ENCODE measurements at regions not wholly inside any gene's neighbourhood (a gene's known extent, or its start where the extent isn't known, plus 50 kb on each side); places are given as distances from the start of the nearest gene placed in this dataset.
"Not testable (repeated sequence)": the region's sequence is repeated elsewhere in the genome, so short reads cannot be mapped to it uniquely, and the experiment has no call there.

DNA sequence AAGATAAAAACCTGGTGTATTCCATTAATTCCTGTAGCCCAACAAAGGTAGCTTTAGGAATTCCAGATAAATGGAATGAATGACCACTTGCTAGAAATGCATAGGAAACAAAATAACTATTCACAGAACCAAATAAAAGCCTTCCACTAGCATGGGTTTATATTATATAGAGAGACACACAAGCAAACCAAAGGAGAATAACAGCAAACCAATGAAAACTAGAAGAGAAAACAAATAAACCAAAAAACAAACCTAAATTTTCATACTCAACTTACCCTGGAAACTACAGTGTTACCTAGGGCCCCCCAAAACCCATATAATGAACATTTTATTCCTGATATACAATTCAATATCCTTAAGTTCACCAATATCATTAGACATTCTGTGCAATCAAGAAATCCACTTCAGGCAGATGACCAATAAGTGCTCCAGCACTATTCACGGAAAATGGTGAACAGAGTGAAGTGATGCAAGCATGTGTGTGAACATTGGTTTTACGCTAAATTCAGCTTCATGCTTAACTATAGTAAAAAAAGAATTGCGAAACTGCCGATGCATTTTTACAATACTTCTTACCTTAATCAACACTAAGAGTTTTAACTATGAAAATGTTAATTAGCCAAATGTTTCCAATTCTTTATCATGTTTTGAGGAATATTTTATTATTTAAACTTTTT, 1108.4 kb upstream of the TMEM132C start:
- no peak for FAIRE-seq
- TF ChIP-seq POLR2A (IDR thresholded peaks at IDR 0.05; ENCODE audit: low read depth, low read length), result no peak
- DNase-seq (ENCODE audit: insufficient read length, low spot score), result no peak

DNA sequence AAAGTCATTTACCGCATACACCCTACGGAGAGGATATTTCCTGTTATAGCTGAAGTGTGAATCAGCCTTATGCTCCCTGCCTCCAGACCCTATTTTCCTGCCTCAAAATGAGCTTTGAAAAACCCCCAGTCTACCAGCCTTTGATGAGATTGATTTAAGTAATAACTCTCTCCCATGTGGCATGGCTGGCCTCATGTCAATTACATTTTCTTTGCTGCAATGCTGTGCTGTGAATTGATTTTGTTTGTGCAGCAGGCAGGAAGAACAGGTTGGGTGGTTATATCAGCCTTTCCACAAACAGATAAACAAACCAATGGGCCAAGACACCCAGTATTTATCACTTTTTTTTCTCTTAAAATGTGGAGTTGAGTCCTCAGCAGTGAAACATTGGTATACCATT, 1105.5 kb upstream of the TMEM132C start:
- TF ChIP-seq POLR2A (IDR thresholded peaks at IDR 0.05; ENCODE audit: low read depth, low read length), result no peak
- FAIRE-seq (no peak), DNase-seq (ENCODE audit: insufficient read length, low spot score) (no peak)

GRCh38 chr12:127162307-127162706, 1104.7 kb upstream of the TMEM132C start:
- FAIRE-seq (no peak), DNase-seq (ENCODE audit: insufficient read length, low spot score) (no peak)
- TF ChIP-seq POLR2A (IDR thresholded peaks at IDR 0.05; ENCODE audit: low read depth, low read length), result no peak

DNA sequence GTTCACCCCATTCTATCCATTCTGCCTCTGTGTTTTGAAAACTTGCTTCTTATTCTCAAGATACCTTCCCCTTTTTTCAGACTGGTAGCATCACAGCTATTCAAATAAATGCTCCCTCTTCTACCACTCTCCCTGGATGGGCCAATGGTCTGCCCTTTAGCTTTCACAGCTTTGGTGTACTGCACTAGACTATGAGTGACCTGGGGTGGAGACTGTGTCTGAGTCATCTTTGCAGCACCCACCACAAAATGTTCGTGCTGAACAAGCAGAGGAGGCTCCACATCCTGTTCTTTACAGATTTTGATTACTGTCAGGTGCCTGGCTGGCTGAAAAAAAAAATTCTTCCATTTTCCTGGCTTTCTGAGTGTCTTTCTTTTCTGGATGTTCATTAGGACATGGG, 1104.1 kb upstream of the TMEM132C start:
- FAIRE-seq (peak; percentile 93), DNase-seq (ENCODE audit: insufficient read length, low spot score) (peak; percentile 45)
- TF ChIP-seq POLR2A (IDR thresholded peaks at IDR 0.05; ENCODE audit: low read depth, low read length), result no peak

GRCh38 chr12:127165567-127166392, 1101.2 kb upstream of the TMEM132C start:
- peak; percentile 81 for DNase-seq (ENCODE audit: insufficient read length, low spot score)

DNA sequence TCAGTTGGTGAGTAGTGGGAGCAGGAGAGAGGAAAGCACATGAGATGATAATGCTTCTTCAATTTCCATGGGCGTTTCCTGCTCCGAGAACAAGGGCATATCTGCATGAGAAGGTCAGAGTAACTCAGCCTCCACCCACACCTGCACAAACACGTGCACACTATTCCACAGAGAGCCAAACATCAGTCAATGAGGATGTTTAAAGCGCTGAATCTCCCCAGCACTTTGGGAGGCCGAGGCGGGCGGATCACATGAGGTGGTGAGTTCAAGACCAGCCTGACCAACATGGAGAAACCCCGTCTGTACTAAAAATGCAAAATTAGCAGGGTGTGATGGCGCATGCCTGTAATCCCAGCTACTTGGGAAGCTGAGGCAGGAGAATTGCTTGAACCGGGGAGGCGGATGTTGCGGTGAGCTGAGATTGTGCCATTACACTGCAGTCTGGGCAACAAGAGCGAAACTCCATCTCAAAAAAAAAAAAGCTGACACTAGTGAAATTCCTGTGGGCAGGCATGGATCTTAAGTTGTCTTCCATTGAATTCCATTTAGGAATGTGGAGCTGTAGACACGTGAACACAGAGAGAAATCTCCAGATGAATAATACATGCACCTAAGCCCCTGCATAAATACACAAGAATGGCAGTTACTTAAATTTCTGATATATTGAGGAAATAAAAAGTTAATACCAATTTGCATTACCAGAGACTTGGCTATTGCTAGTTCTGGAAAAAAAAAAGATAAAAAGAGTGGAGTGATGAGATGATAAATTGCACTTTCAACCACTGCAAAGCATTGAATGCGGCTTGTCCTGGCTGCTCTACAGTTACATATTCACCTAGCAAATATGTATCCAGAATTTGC, 1097.4 kb upstream of the TMEM132C start:
- DNase-seq (ENCODE audit: insufficient read length, low spot score) (no peak), FAIRE-seq (no peak)
- no peak for TF ChIP-seq POLR2A (IDR thresholded peaks at IDR 0.05; ENCODE audit: low read depth, low read length)

More at GRCh38 chr12:127165567-127166392, 1101.2 kb upstream of the TMEM132C start:
- no peak for FAIRE-seq
- peak; percentile 15; the same call in 1 of the 2 replicates for TF ChIP-seq POLR2A (IDR thresholded peaks at IDR 0.05; ENCODE audit: low read depth, low read length)

DNA sequence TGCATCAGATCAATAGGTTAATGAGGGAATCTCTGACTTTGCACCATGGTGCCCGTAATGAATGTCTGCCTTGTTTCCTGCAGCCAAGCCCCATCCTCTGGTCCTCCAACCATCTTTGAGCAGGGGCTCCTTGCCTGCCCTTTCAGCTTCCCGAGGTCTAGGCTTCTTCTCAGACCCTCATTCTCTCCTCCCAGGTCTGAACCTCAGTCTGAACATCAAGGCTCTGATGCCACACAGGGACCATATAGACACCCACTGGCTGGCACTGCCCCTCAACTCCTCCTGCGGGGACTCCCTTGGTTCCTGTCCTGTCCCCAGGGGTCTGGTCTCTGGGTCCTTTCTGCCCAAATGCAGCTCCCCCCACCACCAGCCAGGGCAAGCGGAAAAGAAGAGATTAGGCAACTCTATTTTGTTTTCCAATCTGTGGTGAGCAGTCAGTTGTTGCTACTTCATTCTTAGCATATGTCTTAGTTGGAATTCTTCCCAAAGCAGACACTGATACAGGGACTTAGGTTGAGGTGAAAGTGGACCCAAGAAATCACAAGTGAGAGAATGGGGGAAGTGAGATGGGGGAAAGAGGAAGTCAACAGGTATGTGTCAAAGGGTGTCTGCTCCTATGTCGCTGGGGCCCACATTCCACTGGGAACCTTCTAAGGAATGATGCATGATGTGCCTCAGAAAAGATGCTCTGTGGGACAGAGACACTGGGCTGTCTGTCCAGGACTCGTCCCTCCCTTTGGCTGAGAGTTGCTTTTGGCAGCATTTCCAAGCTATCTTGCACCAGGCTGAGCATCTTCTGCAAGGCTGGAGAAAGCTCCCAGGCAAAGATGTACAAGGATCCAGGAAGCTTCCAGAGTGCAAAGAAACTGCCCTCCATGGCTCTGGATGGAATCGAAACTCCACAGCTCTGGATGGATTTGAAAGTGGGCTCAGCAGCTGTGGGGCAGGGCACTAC, 1096.5 kb upstream of the TMEM132C start:
- DNase-seq (ENCODE audit: insufficient read length, low spot score) (no peak), FAIRE-seq (no peak)
- no peak for TF ChIP-seq POLR2A (IDR thresholded peaks at IDR 0.05; ENCODE audit: low read depth, low read length)

GRCh38 chr12:127172861-127173260, 1094.1 kb upstream of the TMEM132C start:
- DNase-seq (ENCODE audit: insufficient read length, low spot score) (no peak), FAIRE-seq (no peak)
- no peak for TF ChIP-seq POLR2A (IDR thresholded peaks at IDR 0.05; ENCODE audit: low read depth, low read length)

GRCh38 chr12:127173971-127174370, 1093.0 kb upstream of the TMEM132C start:
- DNase-seq (ENCODE audit: insufficient read length, low spot score); FAIRE-seq: not testable (repeated sequence)

GRCh38 chr12:127174881-127175280, 1092.1 kb upstream of the TMEM132C start:
- no peak for TF ChIP-seq POLR2A (IDR thresholded peaks at IDR 0.05; ENCODE audit: low read depth, low read length)
- DNase-seq (ENCODE audit: insufficient read length, low spot score), result no peak
- no peak for FAIRE-seq

DNA sequence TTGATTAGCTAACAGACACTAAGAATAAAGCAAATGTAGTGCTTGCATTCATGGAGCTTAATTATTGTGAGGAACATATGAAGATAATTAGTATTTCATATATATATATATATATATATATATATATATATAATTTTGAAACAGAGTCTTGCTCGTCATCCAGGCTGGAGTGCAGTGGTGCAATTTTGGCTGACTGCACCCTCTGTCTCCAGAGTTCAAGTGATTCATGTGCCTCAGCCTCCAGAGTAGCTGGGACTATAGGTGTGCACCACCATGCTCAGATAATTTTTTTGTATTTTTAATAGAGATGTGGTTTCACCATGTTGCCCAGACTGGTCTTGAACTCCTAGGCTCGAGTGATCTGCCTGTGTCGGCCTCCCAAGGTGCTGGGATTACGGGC, 1091.6 kb upstream of the TMEM132C start:
- no peak for TF ChIP-seq POLR2A (IDR thresholded peaks at IDR 0.05; ENCODE audit: low read depth, low read length)
- FAIRE-seq, result no peak

DNA sequence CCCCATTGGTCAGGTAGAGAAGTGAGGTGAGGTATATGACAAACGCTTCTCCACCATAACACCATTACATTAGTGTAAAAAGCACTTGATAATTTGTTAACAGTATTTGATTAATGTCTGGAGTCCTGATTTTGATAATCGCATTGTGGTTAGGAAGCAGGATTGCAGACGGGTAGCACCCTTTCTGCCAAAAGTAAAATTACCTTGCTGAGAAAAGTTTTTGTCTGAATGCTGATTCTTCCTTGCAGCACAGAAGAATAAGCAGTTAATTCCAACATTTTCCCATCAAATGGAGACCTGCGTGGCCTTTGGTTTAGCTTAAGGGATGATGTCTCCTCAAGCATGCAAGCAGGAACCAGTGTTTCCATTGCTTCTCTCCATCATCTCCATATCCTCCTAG, 1090.2 kb upstream of the TMEM132C start:
- no peak for TF ChIP-seq POLR2A (IDR thresholded peaks at IDR 0.05; ENCODE audit: low read depth, low read length)
- DNase-seq (ENCODE audit: insufficient read length, low spot score) (no peak), FAIRE-seq (no peak)

More for the DNA sequence above, 1091.6 kb upstream of the TMEM132C start:
- DNase-seq (ENCODE audit: insufficient read length, low spot score), result no peak

- TF ChIP-seq POLR2A (IDR thresholded peaks at IDR 0.05; ENCODE audit: low read depth, low read length), result no peak
- no peak for FAIRE-seq
- DNase-seq (ENCODE audit: insufficient read length, low spot score), result no peak
Observed at GRCh38 chr12:127178052-127178451, 1088.9 kb upstream of the TMEM132C start.

Data from H54 (cell line).